ENCODE measurements at regions not wholly inside any gene's neighbourhood (a gene's known extent, or its start where the extent isn't known, plus 50 kb on each side); places are given as distances from the start of the nearest gene placed in this dataset.
A peak's percentile ranks its signal among the peaks of the same experiment; 100 is the strongest.

- DNase-seq (ENCODE audit: low read depth in 2 of 2) = no peak
Observed at GRCh38 chr5:56622141-56622540, 193.2 kb upstream of the MAP3K1 start.

GRCh38 chr5:56620903-56621677, 194.3 kb upstream of the MAP3K1 start:
- DNase-seq (ENCODE audit: low read depth in 2 of 2) = peak; percentile 50 to 63

GRCh38 chr5:56617998-56618397, 197.4 kb upstream of the MAP3K1 start:
- no peak for DNase-seq (ENCODE audit: low read depth in 2 of 2)

GRCh38 chr5:56616454-56617160, 198.7 kb upstream of the MAP3K1 start:
- DNase-seq (ENCODE audit: low read depth in 2 of 2) = no peak

- DNase-seq (ENCODE audit: low read depth in 2 of 2) = no peak
Observed at GRCh38 chr5:56615361-56616153, 199.8 kb upstream of the MAP3K1 start.

- DNase-seq (ENCODE audit: low read depth in 2 of 2) = no peak
Observed at GRCh38 chr5:56612759-56613158, 202.6 kb upstream of the MAP3K1 start.

- no peak for DNase-seq (ENCODE audit: low read depth in 2 of 2)
Observed at GRCh38 chr5:56612353-56612752, 203.0 kb upstream of the MAP3K1 start.

- DNase-seq (ENCODE audit: low read depth in 2 of 2) = no peak
Observed at GRCh38 chr5:56610093-56610698, 205.2 kb upstream of the MAP3K1 start.

- no peak for DNase-seq (ENCODE audit: low read depth in 2 of 2)
Observed at GRCh38 chr5:56608217-56608925, 207.0 kb upstream of the MAP3K1 start.

GRCh38 chr5:56607551-56607950, 207.8 kb upstream of the MAP3K1 start:
- DNase-seq (ENCODE audit: low read depth in 2 of 2) = no peak

- peak; percentile 66 to 72 for DNase-seq (ENCODE audit: low read depth in 2 of 2)
Observed at GRCh38 chr5:56607074-56607473, 208.3 kb upstream of the MAP3K1 start.

GRCh38 chr5:56606192-56606591, 209.2 kb upstream of the MAP3K1 start:
- DNase-seq (ENCODE audit: low read depth in 2 of 2) = no peak

- DNase-seq (ENCODE audit: low read depth in 2 of 2) = no peak
Observed at GRCh38 chr5:56605231-56605630, 210.1 kb upstream of the MAP3K1 start.

GRCh38 chr5:56601641-56602071, 213.7 kb upstream of the MAP3K1 start:
- DNase-seq (ENCODE audit: low read depth in 2 of 2) = no peak

GRCh38 chr5:56598941-56599340, 216.4 kb upstream of the MAP3K1 start:
- DNase-seq (ENCODE audit: low read depth in 2 of 2) = no peak

GRCh38 chr5:56596155-56596554, 219.2 kb upstream of the MAP3K1 start:
- no peak for DNase-seq (ENCODE audit: low read depth in 2 of 2)

- no peak for DNase-seq (ENCODE audit: low read depth in 2 of 2)
Observed at GRCh38 chr5:56595566-56595965, 219.8 kb upstream of the MAP3K1 start.

- DNase-seq (ENCODE audit: low read depth in 2 of 2) = no peak
Observed at GRCh38 chr5:56594792-56595191, 220.6 kb upstream of the MAP3K1 start.

GRCh38 chr5:56591081-56591480, 224.3 kb upstream of the MAP3K1 start:
- DNase-seq (ENCODE audit: low read depth in 2 of 2) = no peak

- DNase-seq (ENCODE audit: low read depth in 2 of 2) = no peak
Observed at GRCh38 chr5:56589481-56589860, 225.9 kb upstream of the MAP3K1 start.
